GM19452 (cell line): ENCODE measurements at regions not wholly inside any gene's neighbourhood (a gene's known extent, or its start where the extent isn't known, plus 50 kb on each side); places are given as distances from the start of the nearest gene placed in this dataset.

Source experiments
- ATAC-seq: cut with Tn5 transposase; IDR thresholded peaks from one replicate; pipeline ENCODE4 v1.9.1; 2021; ENCODE audit not compliant: unreplicated experiment

DNA sequence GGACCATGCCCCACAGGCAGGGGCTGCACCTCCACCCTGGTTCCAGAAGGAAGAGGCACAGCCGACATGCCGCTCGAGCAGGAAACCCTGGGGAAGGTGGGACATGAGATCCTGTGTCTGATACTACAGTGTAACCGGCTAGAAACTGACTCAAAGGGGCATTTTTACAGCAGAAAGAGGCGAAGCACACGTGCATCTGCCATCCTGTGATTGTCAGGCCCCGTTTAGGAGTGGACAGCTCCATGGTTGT lies 62.7 kb downstream of the SIK1 start:
- no peak for ATAC-seq

DNA sequence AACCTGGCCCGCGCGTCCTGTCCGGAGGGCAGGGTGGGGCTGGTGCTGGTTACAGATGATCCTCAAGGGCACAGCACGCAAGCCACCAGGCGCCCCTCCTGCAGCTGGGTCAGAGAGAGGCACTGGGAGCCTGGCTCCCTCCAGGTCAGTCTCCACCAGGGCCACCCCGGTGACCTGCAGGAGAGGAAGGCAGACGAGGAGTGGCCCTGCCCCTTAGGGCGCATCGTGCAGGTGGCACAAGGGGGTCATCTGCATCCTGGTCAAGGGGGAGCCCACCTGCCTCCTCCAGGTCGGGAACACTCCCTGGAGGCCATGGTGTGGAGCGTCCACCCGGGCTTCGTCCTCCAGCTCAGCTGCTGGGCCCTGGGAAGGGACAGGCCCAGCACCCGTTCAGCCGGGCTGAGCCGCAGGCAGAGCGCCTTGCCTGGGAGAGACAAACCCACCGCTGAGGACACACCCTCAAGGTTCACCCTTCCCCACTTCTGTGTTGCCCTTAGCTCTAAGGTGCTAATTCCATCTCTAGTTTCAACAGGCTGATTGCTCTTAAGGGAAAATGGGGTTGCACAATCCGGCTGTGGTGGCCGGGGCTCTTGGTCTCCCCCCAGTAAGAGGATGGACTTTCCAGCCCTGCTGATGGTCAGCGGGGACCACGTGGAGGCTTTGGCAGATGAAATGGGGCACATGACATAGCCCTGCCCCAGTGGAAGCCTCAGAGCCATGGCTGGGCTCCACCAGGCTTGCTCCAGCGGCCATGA lies 63.2 kb downstream of the SIK1 start:
- ATAC-seq, result no peak

DNA sequence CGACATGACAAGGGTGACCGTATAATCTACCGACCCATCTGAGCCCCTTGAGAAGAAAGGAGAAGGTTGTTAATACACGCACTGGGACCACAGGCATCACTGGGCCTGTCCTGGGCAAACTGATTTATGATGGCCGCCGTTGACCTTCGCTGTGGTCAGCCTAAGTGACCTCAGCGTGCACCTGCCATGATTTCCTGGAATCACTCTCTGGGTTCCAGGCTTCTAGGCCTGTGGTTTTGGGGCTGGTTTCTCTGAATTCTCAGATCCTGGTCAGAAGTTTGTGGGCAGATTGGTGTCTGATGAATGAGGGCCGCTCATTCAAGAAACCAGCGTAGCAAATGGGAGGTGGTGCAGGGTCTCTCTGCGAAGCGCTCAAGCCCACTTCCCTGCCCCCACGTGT lies 64.0 kb downstream of the SIK1 start:
- no peak for ATAC-seq

DNA sequence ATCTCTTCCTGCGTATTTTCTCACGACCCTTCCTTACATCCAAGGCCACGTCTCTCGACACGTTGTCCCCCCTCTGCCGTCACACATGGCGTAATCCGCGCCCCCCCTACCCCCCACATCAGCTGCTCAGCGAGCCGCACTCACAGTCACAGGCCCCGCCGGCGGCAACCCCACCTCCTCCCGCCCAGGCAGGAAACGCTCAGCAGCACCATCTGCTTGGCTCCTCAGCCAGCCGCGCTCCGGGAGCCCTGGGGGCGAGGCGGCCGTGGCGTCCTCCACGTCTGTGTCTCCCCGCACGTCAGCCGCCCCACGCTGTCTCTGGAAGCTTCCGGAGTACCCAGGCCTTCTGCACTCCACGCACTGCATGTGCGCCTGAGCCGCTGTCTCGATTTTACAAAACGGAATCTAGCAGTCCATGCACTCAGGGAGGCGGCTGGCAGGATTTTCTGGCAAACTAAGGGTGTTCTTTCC lies 64.6 kb downstream of the SIK1 start:
- peak; percentile 66 for ATAC-seq

DNA sequence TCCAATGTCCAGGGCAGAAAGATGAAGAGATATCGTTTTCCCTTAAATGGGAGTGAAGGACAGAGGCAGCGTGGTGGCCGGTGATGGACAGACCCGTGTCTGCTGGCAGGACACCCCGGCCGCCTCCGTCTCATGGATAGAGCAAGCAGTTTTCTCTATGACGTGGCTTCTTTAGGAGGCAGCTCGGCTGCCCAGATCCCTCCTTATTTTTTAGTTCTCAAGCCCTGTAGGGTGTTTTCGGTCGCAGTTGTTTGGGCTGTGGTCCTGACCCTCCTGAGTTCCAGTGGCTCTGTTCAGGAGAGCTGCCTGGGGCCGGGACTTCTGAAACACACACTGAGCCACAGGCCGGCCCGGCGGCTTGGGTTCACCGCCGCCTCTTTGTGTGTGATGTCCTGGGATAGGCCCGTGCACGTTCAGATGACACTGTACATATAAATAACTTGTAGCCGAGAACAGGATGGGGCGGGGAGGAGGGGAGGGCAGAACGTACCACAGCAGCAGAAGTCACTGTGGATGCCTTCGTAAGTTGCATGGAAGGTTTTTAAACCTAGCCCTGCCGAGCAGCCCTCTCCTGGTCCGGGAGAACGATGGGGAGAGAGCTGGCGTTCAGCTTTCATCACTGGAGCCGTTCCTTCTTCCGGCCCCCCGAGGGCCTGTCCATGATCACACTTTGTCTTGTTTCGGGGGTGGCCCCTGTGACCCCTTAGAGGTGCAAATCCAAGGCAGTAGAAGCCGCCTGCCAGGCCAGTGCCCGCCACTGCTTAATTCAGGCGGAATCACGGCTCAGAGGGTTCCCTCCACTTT lies 65.2 kb downstream of the SIK1 start:
- peak; percentile 62 for ATAC-seq

DNA sequence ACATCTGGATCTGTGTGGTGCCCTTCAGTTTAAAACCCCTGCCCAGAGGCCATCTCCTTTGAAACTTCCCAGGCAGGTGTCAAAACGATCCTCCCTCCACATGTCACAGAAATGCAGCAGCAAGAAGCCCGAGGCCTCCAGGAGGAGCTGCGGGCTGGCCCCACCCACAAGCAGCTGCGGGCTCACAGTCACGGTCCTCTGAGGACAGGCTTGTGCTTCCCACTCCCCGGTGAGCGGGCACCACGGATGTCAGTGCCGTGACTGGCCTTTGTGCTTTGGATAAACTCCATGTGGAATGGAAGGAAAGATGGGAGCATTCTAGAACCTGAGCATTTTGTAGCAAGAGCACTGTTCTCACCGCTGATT lies 65.8 kb downstream of the SIK1 start:
- no peak for ATAC-seq

DNA sequence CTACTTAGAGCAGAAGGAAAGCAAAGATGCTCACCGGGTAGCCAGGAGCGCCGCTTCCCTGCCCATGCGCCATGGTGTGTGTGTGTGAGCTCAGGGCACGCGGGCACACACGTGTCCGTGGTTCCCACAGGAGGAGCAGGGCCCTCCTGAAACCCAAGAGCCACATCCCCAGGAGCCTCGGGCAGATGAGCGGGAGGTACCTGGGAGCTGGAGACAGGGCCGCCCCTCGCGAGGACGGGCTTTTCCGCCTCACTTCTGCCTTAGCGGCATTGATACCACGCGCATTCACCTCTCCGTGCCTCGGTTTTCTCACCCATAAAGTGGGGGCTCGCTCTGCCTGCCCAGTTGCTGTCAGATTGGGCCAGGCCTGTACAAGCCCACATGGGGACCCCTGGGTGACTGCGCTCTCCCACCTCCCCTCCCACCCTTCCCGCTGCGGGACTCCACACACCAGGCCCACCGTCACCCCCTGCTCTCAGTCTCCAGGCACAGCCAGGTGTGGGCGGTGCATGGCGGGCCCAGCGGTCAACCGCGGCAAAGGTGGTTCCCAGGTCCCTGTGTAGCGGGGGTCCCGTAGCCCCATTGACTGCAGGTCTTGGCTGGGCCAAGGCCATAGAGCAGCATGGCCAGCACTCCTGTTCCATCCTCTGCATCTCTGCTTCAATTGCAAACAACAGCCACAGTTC lies 66.3 kb downstream of the SIK1 start:
- ATAC-seq, result no peak

DNA sequence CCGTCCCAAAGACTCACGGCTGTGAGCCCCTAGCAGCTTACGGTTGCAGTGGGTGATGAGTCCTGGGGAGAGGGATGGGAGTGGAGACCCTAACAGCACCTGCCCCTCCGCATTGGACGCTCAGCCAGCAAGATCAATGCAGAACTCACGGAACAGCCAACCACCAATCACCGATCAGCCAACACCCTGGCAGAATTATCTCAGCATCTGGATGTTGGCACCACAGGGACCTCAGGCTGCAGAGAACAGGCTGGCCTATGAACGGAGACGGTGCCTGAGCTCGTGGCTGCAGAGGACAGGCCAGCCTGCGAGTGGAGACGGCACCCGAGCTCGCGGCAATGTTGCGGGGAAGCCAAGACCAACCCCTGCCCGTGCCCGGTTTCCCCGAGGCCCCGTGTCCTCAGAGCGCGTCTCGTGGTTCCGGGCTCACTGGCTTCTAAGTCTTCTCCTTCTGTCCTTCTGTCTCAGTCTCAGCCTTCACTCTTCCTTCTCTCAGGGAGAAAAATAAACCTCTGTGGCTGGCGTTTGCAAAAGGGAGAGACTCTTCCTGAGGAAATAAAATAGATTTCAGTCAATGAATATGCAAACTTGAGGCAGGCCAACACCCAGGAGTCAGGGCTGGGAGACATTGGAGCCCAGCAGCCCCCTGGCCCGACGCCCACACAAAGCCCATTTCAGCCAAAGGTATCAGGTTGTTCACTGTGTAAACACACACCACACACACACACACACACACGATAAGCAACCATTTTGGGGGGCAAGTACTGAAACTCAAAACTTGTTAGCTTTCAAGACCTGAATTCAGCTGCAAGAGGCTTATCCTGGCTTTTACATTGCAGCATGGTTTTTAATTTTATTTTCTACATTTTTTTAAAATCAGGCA lies 67.8 kb downstream of the SIK1 start:
- no peak for ATAC-seq

DNA sequence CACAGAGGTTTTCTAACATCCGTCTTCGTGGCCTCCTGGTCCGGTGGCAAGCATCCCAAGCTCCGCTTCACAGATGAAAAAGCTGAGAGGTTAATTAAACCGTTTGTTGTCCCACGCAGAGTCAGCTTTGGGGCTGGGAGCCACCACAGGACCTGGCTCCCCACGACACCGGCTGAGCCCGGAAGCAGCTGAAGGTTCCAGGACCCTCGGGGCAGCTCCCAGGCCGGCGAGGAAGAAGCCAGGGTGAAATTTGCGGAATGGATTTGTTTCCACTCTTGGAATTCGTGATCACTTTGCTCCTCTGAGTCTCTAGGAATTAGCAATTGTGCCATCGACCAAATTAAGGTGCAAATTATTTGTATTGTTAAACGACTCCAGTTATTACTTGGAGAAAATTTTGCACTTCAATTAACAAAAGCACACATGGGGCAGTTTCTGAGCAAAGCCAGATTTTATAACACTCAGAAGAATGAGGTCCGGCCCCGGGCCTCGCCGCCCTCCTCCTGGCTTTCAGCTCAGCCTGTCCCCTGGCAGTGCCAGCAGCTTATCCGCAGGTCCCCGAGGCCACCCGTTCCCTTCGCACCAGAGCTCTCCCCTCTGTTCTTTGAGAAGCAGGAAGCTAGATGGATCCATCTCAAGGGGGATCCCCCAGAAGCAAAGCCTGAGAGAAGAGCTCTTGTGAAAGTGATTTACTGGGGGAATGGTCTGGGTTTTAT lies 69.1 kb downstream of the SIK1 start:
- no peak for ATAC-seq

DNA sequence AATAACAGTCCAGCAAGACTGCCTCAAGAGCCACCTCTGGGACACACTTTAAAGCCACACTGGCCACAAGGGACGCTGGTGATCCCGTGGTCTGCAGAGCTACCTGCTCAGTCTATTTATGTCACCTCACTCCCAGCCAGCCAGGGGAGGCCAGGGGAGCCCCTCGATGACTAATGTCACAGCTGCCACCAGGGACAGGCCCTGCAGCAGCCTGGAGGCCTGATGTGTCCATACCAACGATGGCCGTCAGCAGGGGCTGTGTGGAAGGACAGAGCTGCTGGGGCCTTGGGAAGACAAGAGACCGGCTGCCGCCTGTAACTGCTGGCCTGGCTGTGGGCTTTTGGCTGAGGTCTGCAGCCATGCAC lies 71.0 kb downstream of the SIK1 start:
- no peak for ATAC-seq

DNA sequence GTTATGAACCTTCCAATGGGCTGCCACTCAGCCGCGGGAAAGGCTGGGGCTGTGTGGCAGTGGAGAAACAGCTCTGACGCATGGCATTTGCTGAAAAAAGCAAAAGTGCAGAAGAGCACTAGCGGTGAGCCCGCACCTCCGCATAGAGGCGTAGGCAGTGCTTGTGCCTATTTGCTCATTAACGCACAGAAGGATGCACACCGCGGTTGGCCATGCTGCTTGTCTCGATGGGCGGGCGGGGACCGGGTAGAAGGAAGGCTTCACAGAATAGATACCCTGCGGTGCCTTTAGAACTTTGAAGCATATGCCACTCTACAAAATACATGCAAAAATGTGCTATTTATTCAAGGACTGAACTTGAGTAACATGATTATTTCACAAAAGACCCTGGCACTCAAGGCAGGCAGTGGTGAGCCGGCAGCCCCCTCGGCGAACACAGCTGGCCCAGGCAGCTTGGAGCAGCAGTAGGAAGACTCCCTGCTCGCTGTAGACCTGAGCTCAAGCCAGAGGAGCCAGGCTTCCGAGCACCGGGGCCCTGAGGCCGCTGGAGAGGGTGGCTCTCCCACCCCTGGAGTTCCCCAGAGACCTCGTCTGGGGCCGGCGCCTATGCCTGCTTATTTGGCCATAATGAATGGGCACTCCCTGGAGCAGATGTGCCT lies 71.5 kb downstream of the SIK1 start:
- no peak for ATAC-seq

DNA sequence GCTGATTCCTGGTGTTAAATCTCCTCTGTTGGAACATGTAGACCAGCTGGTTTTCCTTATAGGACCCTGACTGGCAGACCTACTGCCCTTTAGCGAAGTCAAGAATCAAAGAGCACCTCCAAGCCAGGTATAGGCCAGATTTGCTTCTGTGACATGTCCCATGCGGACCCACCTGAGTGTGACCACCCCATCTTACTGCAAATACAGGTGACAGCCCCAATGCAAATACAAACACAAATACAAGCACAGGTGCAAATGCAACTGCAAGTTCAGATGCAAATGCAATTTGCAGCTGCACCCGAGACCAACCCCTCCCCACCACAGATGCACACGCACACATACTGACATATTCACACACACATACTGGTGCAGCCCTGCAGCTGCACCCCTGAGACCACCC lies 72.3 kb downstream of the SIK1 start:
- no peak for ATAC-seq

DNA sequence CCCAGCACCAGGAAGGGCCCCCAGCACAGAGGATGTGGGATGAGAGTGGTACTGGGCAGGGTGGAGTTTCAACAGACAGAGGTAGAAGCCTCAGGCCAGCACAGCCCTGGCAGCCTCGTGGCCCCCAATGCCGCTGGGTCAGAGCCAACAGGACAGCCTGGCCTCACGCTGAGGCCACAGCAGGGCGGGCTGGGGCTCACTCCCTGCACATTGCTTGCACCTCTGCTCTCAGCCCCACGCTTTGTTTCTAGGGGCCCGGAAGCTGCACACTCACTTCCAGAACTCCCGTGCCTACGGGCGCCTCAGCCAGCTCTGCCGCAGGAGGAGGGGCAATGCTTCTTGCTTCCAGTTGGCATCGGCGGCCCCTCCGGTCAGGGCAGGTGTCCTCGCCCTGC lies 72.9 kb downstream of the SIK1 start:
- ATAC-seq, result no peak

DNA sequence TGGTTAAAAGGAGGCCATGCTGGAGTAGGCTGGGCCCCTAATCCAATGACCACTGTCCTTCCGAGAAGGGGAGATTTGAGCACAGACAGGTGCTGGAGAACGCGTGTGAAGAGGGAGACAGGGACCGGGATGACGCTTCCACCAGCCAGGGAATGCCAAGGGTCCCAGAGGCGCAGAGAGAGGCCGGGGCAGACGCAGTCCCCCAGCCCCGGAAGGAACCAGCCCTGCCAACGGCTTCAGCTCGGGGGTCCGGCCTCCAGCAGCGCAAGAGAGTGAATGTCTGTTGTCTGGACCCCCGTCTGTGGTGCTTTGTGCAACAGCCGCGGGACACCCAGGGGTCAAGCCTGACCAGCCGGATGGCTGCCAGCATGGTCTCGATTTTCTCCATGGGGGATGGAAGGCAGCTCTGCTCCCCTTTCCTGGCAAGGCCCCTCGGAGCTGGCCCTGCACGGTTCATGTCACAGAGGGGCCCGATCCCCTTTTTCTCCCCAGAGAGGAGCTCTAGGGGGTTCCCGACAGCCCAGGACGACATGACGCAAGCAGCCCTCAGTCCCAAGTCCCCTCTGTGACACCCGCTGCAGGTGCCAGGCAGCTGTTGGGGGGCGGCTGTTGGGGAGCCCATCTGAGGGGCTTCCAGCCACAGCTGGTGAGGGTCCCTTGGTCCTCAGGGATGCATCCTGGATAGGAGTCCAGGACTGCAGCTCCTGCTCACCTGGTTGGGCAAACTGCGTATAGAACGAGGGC lies 73.5 kb downstream of the SIK1 start:
- ATAC-seq, result no peak

DNA sequence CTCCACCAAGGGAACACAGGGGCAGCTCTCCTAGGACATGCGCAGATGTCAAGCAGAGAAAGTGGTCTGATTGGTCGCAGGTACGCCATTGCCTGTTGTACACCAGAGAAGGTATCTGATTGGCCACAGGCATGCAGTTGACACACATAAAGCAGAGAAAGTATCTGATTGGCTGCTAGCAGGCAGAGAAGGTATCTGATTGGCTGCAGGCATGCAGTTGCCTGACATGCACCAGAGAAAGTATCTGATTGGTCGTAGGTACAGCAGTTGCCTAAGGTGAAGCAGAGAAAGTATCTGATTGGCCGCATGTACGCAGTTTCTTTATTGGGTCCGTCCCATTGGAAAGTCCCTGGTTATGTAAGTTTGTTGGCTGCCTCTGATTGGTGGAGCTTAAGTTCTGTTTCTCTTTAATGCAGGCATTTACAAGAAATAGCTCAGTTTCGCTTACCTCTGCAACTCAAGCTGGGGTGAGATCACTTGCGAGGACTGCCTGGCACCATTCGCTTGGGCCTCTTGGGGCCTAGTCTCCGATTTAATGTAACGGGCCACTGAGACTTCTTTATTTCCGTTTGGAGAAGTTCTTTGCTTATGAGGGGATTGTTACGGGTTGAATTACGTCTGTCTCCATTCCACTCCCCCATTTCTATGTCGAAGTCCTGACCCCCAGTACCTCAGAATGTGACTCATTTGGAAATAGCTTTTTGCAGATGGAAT lies 74.2 kb downstream of the SIK1 start:
- ATAC-seq, result peak; percentile 81

DNA sequence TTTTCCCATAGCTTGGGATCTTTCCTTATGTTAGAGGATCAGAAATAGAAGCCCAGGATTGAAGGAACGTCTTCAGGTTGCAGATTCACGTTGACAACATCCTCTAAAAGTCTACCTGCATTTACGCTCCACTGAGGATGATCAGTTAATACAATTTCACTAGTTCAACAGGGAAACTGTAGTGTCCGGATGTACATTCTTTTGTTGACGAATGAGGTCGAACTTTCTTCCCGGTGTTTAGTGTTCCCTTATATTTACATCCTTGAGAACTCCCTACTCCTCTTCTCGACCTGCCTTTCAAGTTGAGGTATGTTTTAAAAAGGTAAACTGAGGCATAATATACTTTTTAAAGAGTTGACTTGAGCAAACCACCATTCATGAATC lies 74.8 kb downstream of the SIK1 start:
- ATAC-seq, result no peak

DNA sequence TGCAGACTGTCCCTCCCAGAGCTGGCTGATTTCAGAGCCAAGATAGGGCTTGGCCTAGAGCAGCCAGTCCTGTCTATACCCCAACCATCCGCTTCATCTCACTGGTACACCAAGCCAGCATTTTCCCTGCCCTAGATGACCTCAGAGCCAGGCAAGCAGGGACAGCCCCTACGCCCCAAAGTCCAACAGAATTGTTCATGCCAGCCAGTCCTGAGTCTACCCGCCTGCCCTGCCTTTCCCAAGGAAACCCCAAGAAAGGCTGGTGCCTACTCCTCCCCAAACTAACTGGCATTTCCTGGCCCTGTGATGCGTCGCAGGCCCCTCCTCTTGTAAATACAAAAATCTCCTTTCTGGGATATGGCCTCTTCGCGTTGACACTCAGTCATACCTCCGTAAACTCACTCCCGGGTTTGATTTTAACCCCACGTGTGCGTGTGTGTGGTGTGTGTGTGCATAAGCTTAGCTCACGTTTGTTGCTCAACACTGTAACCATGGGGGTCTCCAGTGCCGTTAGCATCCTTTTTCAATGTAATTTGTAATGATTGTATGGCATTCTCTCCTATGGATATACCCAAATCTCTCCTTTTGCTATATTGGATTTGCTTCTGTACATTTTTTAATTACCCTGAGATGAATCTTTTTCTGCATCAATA lies 75.3 kb downstream of the SIK1 start:
- no peak for ATAC-seq

DNA sequence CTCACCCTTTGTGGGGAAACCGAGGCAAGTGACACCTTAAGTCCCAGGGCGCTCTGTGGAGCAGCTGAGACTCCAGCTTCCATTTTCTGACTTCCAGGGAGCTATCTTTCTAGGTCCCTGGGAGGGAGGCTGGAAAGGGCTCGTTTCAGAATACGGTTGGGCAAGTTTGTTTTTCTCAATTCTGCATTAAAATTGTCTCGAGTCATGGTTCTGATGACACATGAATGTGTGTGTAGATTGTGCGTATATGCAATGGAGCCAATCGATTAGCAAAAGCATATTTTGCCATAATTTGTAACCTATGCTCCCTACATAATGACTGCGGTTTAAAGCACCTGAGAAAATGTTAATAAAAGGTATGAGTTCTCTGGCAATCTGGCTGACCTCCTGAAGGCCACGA lies 77.3 kb downstream of the SIK1 start:
- no peak for ATAC-seq
